IMR-90 (cell line): ENCODE measurements at regions not wholly inside any gene's neighbourhood (a gene's known extent, or its start where the extent isn't known, plus 50 kb on each side); places are given as distances from the start of the nearest gene placed in this dataset.

ENCODE experiments used
- ATAC-seq: fragments of 200-7000 bp; cut with Tn5 transposase; 2 replicates; pipeline ENCODE4 v1.9.1; 2020; ENCODE audit warnings: low read depth, mild to moderate bottlenecking, moderate library complexity
- BruUV-seq: library from RNA; stranded (reverse); fragments of 400-500 nt; replicated peaks from 2 replicates; lab custom pipeline; 2021; lab: Mats Ljungman, UMichigan
- CTCF ChIA-PET: fragments of 300-600 bp; formaldehyde crosslinking; extraction: SDS; loops from one replicate; lab custom pipeline; 2021; ENCODE audit warnings: antibody characterized with exemption; lab: Yijun Ruan, JAX
- POLR2A ChIA-PET: fragments of 300-600 bp; sonication (Branson Sonifier 250); formaldehyde crosslinking; loops from one replicate; lab custom pipeline; 2022; ENCODE audit warnings: antibody characterized with exemption; ENCODE audit not compliant: unreplicated experiment; lab: Charles Lee
- DNase-seq: peaks from one replicate; pipeline ENCODE4 v3.0.0; 2013
- H2AFZ ChIP-seq: replicated peaks from 2 replicates; pipeline ENCODE3; 2013; ENCODE audit warnings: low read length, mild to moderate bottlenecking; ENCODE audit not compliant: poor library complexity
- H2AK5ac ChIP-seq: 2 replicates; pipeline ENCODE4 v1.6.1; 2013; ENCODE audit warnings: low read depth, low read length, inconsistent platforms
- H2AK9ac ChIP-seq: replicated peaks from 2 replicates; pipeline ENCODE3; 2013; ENCODE audit warnings: mild to moderate bottlenecking, low read depth, low read length, moderate library complexity; ENCODE audit not compliant: poor library complexity
- H2BK120ac ChIP-seq: 2 replicates; pipeline ENCODE4 v1.6.1; 2013; ENCODE audit warnings: low read depth, low read length, inconsistent platforms
- H2BK15ac ChIP-seq: 3 replicates; pipeline ENCODE4 v1.6.1; 2013; ENCODE audit warnings: low read depth, low read length, inconsistent platforms
- H2BK20ac ChIP-seq: 2 replicates; pipeline ENCODE4 v1.6.1; 2013; ENCODE audit warnings: low read depth, mild to moderate bottlenecking, inconsistent platforms, low read length, moderate library complexity
- H2BK5ac ChIP-seq: 2 replicates; pipeline ENCODE4 v1.6.1; 2013; ENCODE audit warnings: mild to moderate bottlenecking, low read depth, low read length, inconsistent platforms; ENCODE audit not compliant: poor library complexity, severe bottlenecking
- H3K14ac ChIP-seq: replicated peaks from 2 replicates; pipeline ENCODE4 v1.6.1; 2013; ENCODE audit warnings: low read depth, low read length, inconsistent platforms
- H3K18ac ChIP-seq: 2 replicates; pipeline ENCODE4 v1.6.1; 2013; ENCODE audit warnings: low read depth, low read length, control low read depth
- H3K23ac ChIP-seq: 2 replicates; pipeline ENCODE4 v1.6.1; 2013; ENCODE audit warnings: low read depth, low read length, inconsistent platforms
- H3K27ac ChIP-seq: 2 replicates; pipeline ENCODE4 v1.5.1; 2013; ENCODE audit warnings: mild to moderate bottlenecking, control low read depth, low read length; ENCODE audit not compliant: insufficient read depth
- H3K27me3 ChIP-seq: 2 replicates; pipeline ENCODE4 v1.6.1; 2013; ENCODE audit warnings: low read length; ENCODE audit not compliant: control insufficient read depth, insufficient read depth
- H3K36me3 ChIP-seq: 2 replicates; pipeline ENCODE4 v1.6.1; 2013; ENCODE audit warnings: low read length, mixed read lengths; ENCODE audit not compliant: control insufficient read depth, insufficient read depth
- H3K4ac ChIP-seq: 2 replicates; pipeline ENCODE4 v1.6.1; 2013; ENCODE audit warnings: low read depth, low read length, inconsistent platforms
- H3K4me1 ChIP-seq: 2 replicates; pipeline ENCODE4 v1.6.1; 2013; ENCODE audit warnings: low read length, mixed read lengths; ENCODE audit not compliant: control insufficient read depth, insufficient read depth
- H3K4me2 ChIP-seq: 2 replicates; pipeline ENCODE4 v1.6.1; 2013; ENCODE audit warnings: low read depth, mild to moderate bottlenecking, control low read depth, low read length, moderate library complexity
- H3K4me3 ChIP-seq: 2 replicates; pipeline ENCODE4 v1.5.1; 2013; ENCODE audit warnings: low read depth, mild to moderate bottlenecking, control low read depth, low read length, moderate library complexity; ENCODE audit not compliant: insufficient read depth
- H3K56ac ChIP-seq: 2 replicates; pipeline ENCODE4 v1.6.1; 2013; ENCODE audit warnings: low read length, inconsistent platforms; ENCODE audit not compliant: insufficient read depth; ENCODE audit errors: extremely low read depth
- H3K79me1 ChIP-seq, 2 experiments: 2 replicates each; pipeline ENCODE4 v1.6.1; 2013; ENCODE audit warnings: low read length in 2 of 2, inconsistent platforms in 1 of 2, low read depth in 1 of 2
- H3K9ac ChIP-seq: 2 replicates; pipeline ENCODE4 v1.6.1; 2013; ENCODE audit warnings: low read depth, low read length, control low read depth
- H3K9me1 ChIP-seq: 2 replicates; pipeline ENCODE4 v1.6.1; 2013; ENCODE audit warnings: low read length, inconsistent platforms; ENCODE audit not compliant: insufficient read depth
- H3K9me3 ChIP-seq: 2 replicates; pipeline ENCODE4 v1.6.1; 2013; ENCODE audit warnings: low read length; ENCODE audit not compliant: control insufficient read depth, insufficient read depth
- H4K20me1 ChIP-seq: 2 replicates; pipeline ENCODE4 v1.6.1; 2013; ENCODE audit warnings: low read length, inconsistent platforms; ENCODE audit not compliant: insufficient read depth
- H4K5ac ChIP-seq: 2 replicates; pipeline ENCODE4 v1.6.1; 2013; ENCODE audit warnings: mild to moderate bottlenecking, low read depth, low read length, control low read depth
- H4K8ac ChIP-seq, 2 experiments: 2 replicates each; pipeline ENCODE4 v1.6.1; 2013; ENCODE audit warnings: low read depth in 2 of 2, low read length in 2 of 2, control low read depth in 1 of 2, inconsistent platforms in 1 of 2
- H4K91ac ChIP-seq: 2 replicates; pipeline ENCODE4 v1.6.1; 2013; ENCODE audit warnings: low read depth, low read length, inconsistent platforms; ENCODE audit not compliant: insufficient read depth
- BHLHE40 ChIP-seq: fragments of 150-350 bp; IDR thresholded peaks from 2 replicates; pipeline ENCODE4 v1.6.1; 2016; ENCODE audit warnings: mild to moderate bottlenecking, low read depth, low read length
- NFE2L2 ChIP-seq: fragments of 150-350 bp; IDR thresholded peaks from 2 replicates; pipeline ENCODE4 v1.6.1; 2016; ENCODE audit warnings: low read depth, mild to moderate bottlenecking, low read length
- POLR2A ChIP-seq: IDR thresholded peaks from 2 replicates; pipeline ENCODE4 v1.6.1; 2012; ENCODE audit warnings: mild to moderate bottlenecking, low read depth, low read length
- SMC3 ChIP-seq: fragments of 150-350 bp; IDR thresholded peaks from 2 replicates; pipeline ENCODE4 v1.6.1; 2016; ENCODE audit warnings: low read depth, mild to moderate bottlenecking, antibody characterized with exemption, low read length, moderate library complexity
- WGBS, 2 experiments: methylation state at CpG; one replicate each; pipeline versions ENCODE4 v1.1.5 to v1.1.7; 2013; ENCODE audit warnings: missing lambda C conversion rate in 2 of 2; ENCODE audit not compliant: insufficient read length in 1 of 2; ENCODE audit errors: extremely low coverage in 2 of 2; 5-methylcytosine and 5-hydroxymethylcytosine counted together
- dilution Hi-C: fragments of 300-500 bp; cut with HindIII; formaldehyde crosslinking; loops from one replicate; pipeline ENCODE4 v1.14.3; 2018; ENCODE audit warnings: low sequenced_read_pairs; ENCODE audit not compliant: unreplicated experiment
- in situ Hi-C: fragments of 300-500 bp; cut with MboI; formaldehyde crosslinking; loops from 3 replicates; pipeline ENCODE4 v1.14.3; 2019; ENCODE audit warnings: low sequenced_read_pairs, inconsistent platforms, mixed read lengths
- intact Hi-C: fragments of 100-400 bp; cut with micrococcal nuclease; formaldehyde crosslinking; loops from 2 replicates; pipeline ENCODE4 v1.10.0; 2022
- TF ChIP-seq, protein P1 (sequence below): conservative IDR thresholded peaks from 2 replicates; pipeline ENCODE4 v1.5.1; 2012; ENCODE audit warnings: mild to moderate bottlenecking, low read depth, low read length, improper control_type of control experiment

DNA sequence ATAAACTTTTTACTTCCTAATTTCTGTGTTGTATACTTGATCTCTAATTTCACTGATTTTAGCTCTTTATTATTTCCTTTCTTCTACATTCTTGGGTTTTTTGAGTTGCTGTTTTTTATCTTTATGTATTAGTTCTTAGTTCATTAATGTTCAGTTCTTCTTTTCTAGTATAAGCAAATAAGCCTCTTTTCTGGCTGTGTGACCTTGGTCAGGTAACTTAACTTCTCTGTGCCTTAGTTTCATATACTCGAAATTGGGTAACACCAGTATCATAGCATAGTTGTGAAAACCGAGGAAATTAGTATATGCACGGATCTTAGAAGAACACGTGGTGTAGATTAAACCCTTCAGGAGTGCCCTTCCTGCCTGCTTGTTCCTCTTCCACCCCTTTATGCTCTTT, 130.2 kb upstream of the C1QTNF9B start:
- no TSS peak for BruUV-seq
- intact Hi-C loops = no loop called here

More for the DNA sequence above, 130.2 kb upstream of the C1QTNF9B start:
- WGBS, 2 experiments = no CpG with 5 or more reads among the region's 4 CpGs
- Histone ChIP-seq H3K4ac (no peak overlapping the region), H3K4me3 (no peak overlapping the region), H2BK20ac (no peak overlapping the region), H3K14ac (no peak overlapping the region), H2AFZ (no peak overlapping the region), H3K79me1 (no peaks in the 10 kb centered on the region), H3K9ac (no peak overlapping the region), H3K18ac (no peak overlapping the region), H3K27ac (no peak overlapping the region), H4K8ac (no peak overlapping the region), H4K5ac (no peak overlapping the region), H2BK5ac (no peak overlapping the region), H3K36me3 (no peaks in the 10 kb centered on the region), H4K91ac (no peak overlapping the region), H2BK120ac (no peak overlapping the region), H3K27me3 (no peaks in the 10 kb centered on the region), H4K20me1 (no peaks in the 10 kb centered on the region), H3K56ac (no peak overlapping the region), H2AK9ac (no peak overlapping the region), H3K9me3 (no peaks in the 10 kb centered on the region), H3K9me1 (peaks cover 3% of the 10 kb centered on the region), H2BK15ac (no peak overlapping the region), H3K4me1 (peaks cover 3% of the 10 kb centered on the region), H3K23ac (no peak overlapping the region), H3K4me2 (no peak overlapping the region), H2AK5ac (no peak overlapping the region)
- TF ChIP-seq BHLHE40 (no peak), SMC3 (no peak), POLR2A (no peak), NFE2L2 (no peak)
- TF ChIP-seq, protein P1, sequence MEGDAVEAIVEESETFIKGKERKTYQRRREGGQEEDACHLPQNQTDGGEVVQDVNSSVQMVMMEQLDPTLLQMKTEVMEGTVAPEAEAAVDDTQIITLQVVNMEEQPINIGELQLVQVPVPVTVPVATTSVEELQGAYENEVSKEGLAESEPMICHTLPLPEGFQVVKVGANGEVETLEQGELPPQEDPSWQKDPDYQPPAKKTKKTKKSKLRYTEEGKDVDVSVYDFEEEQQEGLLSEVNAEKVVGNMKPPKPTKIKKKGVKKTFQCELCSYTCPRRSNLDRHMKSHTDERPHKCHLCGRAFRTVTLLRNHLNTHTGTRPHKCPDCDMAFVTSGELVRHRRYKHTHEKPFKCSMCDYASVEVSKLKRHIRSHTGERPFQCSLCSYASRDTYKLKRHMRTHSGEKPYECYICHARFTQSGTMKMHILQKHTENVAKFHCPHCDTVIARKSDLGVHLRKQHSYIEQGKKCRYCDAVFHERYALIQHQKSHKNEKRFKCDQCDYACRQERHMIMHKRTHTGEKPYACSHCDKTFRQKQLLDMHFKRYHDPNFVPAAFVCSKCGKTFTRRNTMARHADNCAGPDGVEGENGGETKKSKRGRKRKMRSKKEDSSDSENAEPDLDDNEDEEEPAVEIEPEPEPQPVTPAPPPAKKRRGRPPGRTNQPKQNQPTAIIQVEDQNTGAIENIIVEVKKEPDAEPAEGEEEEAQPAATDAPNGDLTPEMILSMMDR = no peak
- POLR2A ChIA-PET = no interaction called here
- dilution Hi-C loops (no loop called here), in situ Hi-C loops (no loop called here)
- CTCF ChIA-PET = interaction anchor here (1.0 kb wide), 1 partner anchor 10 kb away, joined by 3 read pairs; no protein-coding TSS in a partner anchor
- DNase-seq (no peak), ATAC-seq (no peak)
